Chondrocyte (in vitro differentiated cells): ENCODE measurements at regions not wholly inside any gene's neighbourhood (a gene's known extent, or its start where the extent isn't known, plus 50 kb on each side); places are given as distances from the start of the nearest gene placed in this dataset.
"Not testable (repeated sequence)": the region's sequence is repeated elsewhere in the genome, so short reads cannot be mapped to it uniquely, and the experiment has no call there.

Source experiments
- DNase-seq: peaks from one replicate; pipeline ENCODE4 v3.0.0; 2021; ENCODE audit warnings: mixed read lengths, low spot score
- H3K27ac Mint-ChIP-seq: one replicate; pipeline ENCODE4 v1.8.0; 2021; ENCODE audit warnings: mild to moderate bottlenecking, moderate library complexity, mixed read lengths; ENCODE audit not compliant: unreplicated experiment
- H3K27me3 Mint-ChIP-seq: 2 replicates; pipeline ENCODE4 v1.8.0; 2021; ENCODE audit warnings: low read depth, mixed read lengths
- H3K36me3 Mint-ChIP-seq: 2 replicates; pipeline ENCODE4 v1.8.0; 2021; ENCODE audit warnings: low read depth, mixed read lengths
- H3K4me1 Mint-ChIP-seq: 2 replicates; pipeline ENCODE4 v1.8.0; 2021; ENCODE audit warnings: low read depth, mild to moderate bottlenecking, mixed read lengths
- H3K4me3 Mint-ChIP-seq: one replicate; pipeline ENCODE4 v1.8.0; 2021; ENCODE audit warnings: mild to moderate bottlenecking, moderate library complexity, mixed read lengths; ENCODE audit not compliant: unreplicated experiment
- H3K9me3 Mint-ChIP-seq: 2 replicates; pipeline ENCODE4 v1.8.0; 2021; ENCODE audit warnings: low read depth, mixed read lengths
- CTCF ChIP-seq: fragments of 200-600 bp; sonication (generic); IDR thresholded peaks from 2 replicates; pipeline ENCODE4 v1.5.0; 2021; ENCODE audit warnings: antibody characterized with exemption, mild to moderate bottlenecking, moderate library complexity

- no peaks in the 10 kb centered on the region for H3K27me3 Mint-ChIP-seq
- no peak overlapping the region for H3K4me3 Mint-ChIP-seq
- H3K36me3 Mint-ChIP-seq = no peaks in the 10 kb centered on the region
- TF ChIP-seq CTCF = no peak
- DNase-seq = no peak
- no peaks in the 10 kb centered on the region for H3K4me1 Mint-ChIP-seq
- H3K9me3 Mint-ChIP-seq = peaks cover 8% of the 10 kb centered on the region
- H3K27ac Mint-ChIP-seq = no peak overlapping the region
Measured at GRCh38 chrX:116756958-116757357, 294.2 kb upstream of the CT83 start.

GRCh38 chrX:116749943-116750342 lies 287.2 kb upstream of the CT83 start:
- Mint-ChIP-seq H3K4me3 (no peak overlapping the region), H3K27ac (no peak overlapping the region)

DNA sequence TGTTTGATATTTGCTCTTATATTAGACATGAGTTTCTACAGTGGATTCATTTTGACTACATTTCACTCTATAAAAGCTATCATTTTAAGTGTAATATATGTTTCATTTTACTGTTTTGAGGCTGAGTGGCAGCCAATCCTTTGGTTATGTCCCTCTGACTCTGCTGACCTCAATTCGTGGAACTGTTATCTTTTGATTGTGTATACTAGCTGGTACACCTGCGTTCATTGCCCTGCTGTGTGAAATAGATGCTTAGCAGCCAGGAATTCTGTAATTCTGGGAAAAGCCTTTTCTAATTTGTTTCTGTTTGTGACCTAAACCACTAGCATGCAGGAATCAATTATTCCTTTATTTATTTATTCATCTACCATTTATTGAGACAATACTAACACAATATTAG lies 269.4 kb upstream of the CT83 start:
- Mint-ChIP-seq H3K4me3 (no peak overlapping the region), H3K27ac (no peak overlapping the region), H3K4me1 (no peaks in the 10 kb centered on the region), H3K9me3 (peaks cover 9% of the 10 kb centered on the region), H3K36me3 (no peaks in the 10 kb centered on the region), H3K27me3 (no peaks in the 10 kb centered on the region)
- TF ChIP-seq CTCF = no peak
- no peak for DNase-seq

More at GRCh38 chrX:116749943-116750342, 287.2 kb upstream of the CT83 start:
- no peak for TF ChIP-seq CTCF
- Mint-ChIP-seq H3K9me3 (peaks cover 17% of the 10 kb centered on the region), H3K36me3 (no peaks in the 10 kb centered on the region), H3K27me3 (no peaks in the 10 kb centered on the region), H3K4me1 (no peaks in the 10 kb centered on the region)
- no peak for DNase-seq

DNA sequence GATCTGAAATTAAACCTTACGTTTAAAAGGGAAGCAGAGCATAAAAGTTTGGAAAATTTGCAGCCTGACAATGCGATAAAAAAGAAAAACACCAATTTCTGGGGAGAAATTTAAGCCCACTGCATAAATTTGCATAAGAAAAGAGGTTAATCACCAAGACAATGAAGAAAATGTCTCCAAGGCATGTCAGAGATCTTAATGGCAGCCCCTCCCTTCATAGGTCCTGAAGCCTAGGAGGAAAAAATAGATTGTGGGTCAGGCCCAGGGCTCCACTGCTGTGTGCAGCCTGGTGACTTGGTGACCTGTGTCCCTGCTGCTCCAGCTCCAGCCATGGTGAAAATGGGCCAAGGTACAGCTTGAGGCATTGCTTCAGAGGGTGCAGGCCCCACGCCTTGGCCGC lies 264.0 kb upstream of the CT83 start:
- Mint-ChIP-seq H3K4me3 (no peak overlapping the region), H3K27ac (no peak overlapping the region), H3K4me1 (no peaks in the 10 kb centered on the region), H3K36me3 (no peaks in the 10 kb centered on the region), H3K27me3 (no peaks in the 10 kb centered on the region), H3K9me3 (peaks cover 10% of the 10 kb centered on the region)
- no peak for DNase-seq
- TF ChIP-seq CTCF = no peak

- no peaks in the 10 kb centered on the region for H3K36me3 Mint-ChIP-seq
- H3K27ac Mint-ChIP-seq = no peak overlapping the region
- no peak overlapping the region for H3K4me3 Mint-ChIP-seq
- peak; percentile 44 for DNase-seq
- no peaks in the 10 kb centered on the region for H3K9me3 Mint-ChIP-seq
- H3K4me1 Mint-ChIP-seq = no peaks in the 10 kb centered on the region
- no peak for TF ChIP-seq CTCF
- H3K27me3 Mint-ChIP-seq = no peaks in the 10 kb centered on the region
Measured at GRCh38 chrX:116694046-116694445, 231.3 kb upstream of the CT83 start.

GRCh38 chrX:116679544-116679943 lies 216.8 kb upstream of the CT83 start:
- not testable (repeated sequence) for H3K4me3 Mint-ChIP-seq, DNase-seq, H3K36me3 Mint-ChIP-seq, H3K27me3 Mint-ChIP-seq, H3K9me3 Mint-ChIP-seq, H3K27ac Mint-ChIP-seq, H3K4me1 Mint-ChIP-seq
